ENCODE measurements at regions not wholly inside any gene's neighbourhood (a gene's known extent, or its start where the extent isn't known, plus 50 kb on each side); places are given as distances from the start of the nearest gene placed in this dataset.

DNA sequence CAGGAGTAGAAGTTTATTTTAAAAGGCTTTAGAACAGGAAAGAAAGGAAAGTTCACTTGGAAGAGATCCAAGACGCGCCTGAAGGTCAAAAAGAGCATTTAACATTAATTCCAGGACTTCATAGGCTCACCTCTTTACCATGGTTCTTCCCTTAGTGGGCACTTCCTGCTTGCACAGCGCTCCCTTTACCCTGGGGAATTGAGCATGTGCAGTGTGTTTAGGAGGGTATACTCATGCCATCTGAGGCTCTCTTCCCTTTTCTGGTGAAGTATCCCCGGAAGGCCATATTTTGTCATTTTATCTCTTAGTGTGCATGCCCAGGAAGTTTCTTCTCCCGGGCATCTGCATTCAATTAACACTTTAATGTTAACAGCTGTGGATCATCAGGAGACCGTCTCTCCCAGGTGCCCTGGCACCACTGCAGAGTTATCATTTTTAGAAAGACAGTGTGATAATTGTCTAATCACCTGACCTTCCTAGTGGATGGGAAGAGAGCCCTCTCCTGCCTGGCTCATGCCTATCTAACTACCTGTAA is 66.1 kb upstream of the ABCC4 start:
- Histone ChIP-seq H3K4me3 (ENCODE audit: low read length in 2 of 2) (no peak overlapping the region), H3K27ac (ENCODE audit: low read depth in 2 of 2, low read length in 2 of 2) (no peak overlapping the region), H3K4me1 (ENCODE audit: control insufficient read depth in 2 of 2, insufficient read depth in 2 of 2, low read length in 2 of 2) (no peaks in the 10 kb centered on the region), H3K36me3 (ENCODE audit: control insufficient read depth in 2 of 2, insufficient read depth in 2 of 2, low read length in 2 of 2) (no peaks in the 10 kb centered on the region), H3K27me3 (ENCODE audit: control insufficient read depth in 2 of 2, insufficient read depth in 2 of 2, low read length in 2 of 2) (no peaks in the 10 kb centered on the region), H3K9me3 (ENCODE audit: control insufficient read depth in 2 of 2, low read length in 2 of 2) (no peaks in the 10 kb centered on the region), H3K9ac (ENCODE audit: low read depth in 1 of 2, low read length in 2 of 2) (no peak overlapping the region)

DNA sequence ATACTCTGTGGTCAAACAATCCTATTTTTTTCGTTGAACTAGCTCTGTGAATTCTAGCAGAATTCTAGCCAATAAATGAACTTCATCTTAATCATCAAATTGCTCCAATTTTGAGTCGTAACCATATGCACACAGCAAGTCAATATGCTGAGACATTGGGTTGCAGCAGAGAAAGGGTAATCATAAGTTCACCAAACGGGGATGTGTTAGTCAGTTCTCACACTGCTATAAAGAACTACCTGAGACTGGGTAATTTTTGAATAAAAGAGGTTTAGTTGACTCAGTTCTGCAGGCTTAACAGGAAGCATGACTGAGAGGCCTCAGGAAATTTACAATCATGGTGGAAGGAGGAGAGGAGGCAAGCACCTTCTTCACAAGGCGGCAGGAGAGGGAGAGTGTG is 67.7 kb upstream of the ABCC4 start:
- Histone ChIP-seq H3K27ac (ENCODE audit: low read depth in 2 of 2, low read length in 2 of 2) (no peak overlapping the region), H3K36me3 (ENCODE audit: control insufficient read depth in 2 of 2, insufficient read depth in 2 of 2, low read length in 2 of 2) (no peaks in the 10 kb centered on the region), H3K9ac (ENCODE audit: low read depth in 1 of 2, low read length in 2 of 2) (no peak overlapping the region), H3K4me3 (ENCODE audit: low read length in 2 of 2) (no peak overlapping the region), H3K4me1 (ENCODE audit: control insufficient read depth in 2 of 2, insufficient read depth in 2 of 2, low read length in 2 of 2) (no peaks in the 10 kb centered on the region), H3K9me3 (ENCODE audit: control insufficient read depth in 2 of 2, low read length in 2 of 2) (no peaks in the 10 kb centered on the region), H3K27me3 (ENCODE audit: control insufficient read depth in 2 of 2, insufficient read depth in 2 of 2, low read length in 2 of 2) (no peaks in the 10 kb centered on the region)

DNA sequence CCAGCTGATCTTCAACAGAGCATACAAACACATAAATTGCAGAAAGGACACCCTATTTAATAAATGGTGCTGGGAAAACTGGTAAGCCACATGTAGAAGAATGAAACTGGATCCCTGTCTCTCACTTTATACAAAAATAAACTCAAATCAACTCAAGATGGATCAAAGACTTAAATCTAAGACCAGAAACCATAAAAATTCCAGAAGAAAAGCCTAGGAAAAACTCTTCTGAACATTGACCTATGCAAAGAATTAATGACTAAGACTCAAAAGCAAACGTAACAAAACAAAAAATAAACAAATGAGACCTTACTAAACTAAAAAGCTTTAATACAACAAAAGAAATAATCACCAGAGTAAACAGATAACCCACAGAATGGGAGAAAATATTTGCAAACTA is 74.5 kb upstream of the ABCC4 start:
- Histone ChIP-seq H3K36me3 (ENCODE audit: control insufficient read depth in 2 of 2, insufficient read depth in 2 of 2, low read length in 2 of 2) (no peaks in the 10 kb centered on the region), H3K27me3 (ENCODE audit: control insufficient read depth in 2 of 2, insufficient read depth in 2 of 2, low read length in 2 of 2) (no peaks in the 10 kb centered on the region), H3K9me3 (ENCODE audit: control insufficient read depth in 2 of 2, low read length in 2 of 2) (no peaks in the 10 kb centered on the region), H3K4me1 (ENCODE audit: control insufficient read depth in 2 of 2, insufficient read depth in 2 of 2, low read length in 2 of 2) (peaks cover 4 to 5% of the 10 kb centered on the region in 2 donors), H3K4me3 (ENCODE audit: low read length in 2 of 2) (no peak overlapping the region), H3K9ac (ENCODE audit: low read depth in 1 of 2, low read length in 2 of 2) (no peak overlapping the region), H3K27ac (ENCODE audit: low read depth in 2 of 2, low read length in 2 of 2) (no peak overlapping the region)

DNA sequence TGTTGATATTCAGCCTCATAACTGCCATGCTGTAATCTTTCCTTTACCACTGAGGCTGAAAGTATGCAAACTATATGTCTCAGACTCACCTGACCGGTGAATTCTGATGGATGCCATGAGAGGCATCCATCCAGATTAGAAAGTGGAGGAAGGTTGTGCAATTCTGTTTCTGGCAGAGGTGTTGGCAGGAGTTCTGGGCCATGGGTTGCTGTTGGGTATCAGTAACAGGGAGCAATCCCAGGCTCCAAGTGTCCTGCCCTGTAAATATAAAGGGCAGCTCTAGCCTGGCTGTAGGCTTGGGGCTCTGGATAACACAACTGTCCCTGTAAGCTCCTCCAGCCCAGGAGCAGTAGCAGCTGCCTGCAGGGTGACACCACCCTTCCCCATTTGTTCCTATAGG is 77.4 kb upstream of the ABCC4 start:
- H3K4me1 ChIP-seq (ENCODE audit: control insufficient read depth in 2 of 2, insufficient read depth in 2 of 2, low read length in 2 of 2), result peaks cover 5 to 6% of the 10 kb centered on the region in 2 donors
- no peak overlapping the region for H3K4me3 ChIP-seq (ENCODE audit: low read length in 2 of 2)
- no peaks in the 10 kb centered on the region for H3K9me3 ChIP-seq (ENCODE audit: control insufficient read depth in 2 of 2, low read length in 2 of 2)
- H3K9ac ChIP-seq (ENCODE audit: low read depth in 1 of 2, low read length in 2 of 2), result no peak overlapping the region
- H3K27ac ChIP-seq (ENCODE audit: low read depth in 2 of 2, low read length in 2 of 2), result no peak overlapping the region
- H3K27me3 ChIP-seq (ENCODE audit: control insufficient read depth in 2 of 2, insufficient read depth in 2 of 2, low read length in 2 of 2), result no peaks in the 10 kb centered on the region
- no peaks in the 10 kb centered on the region for H3K36me3 ChIP-seq (ENCODE audit: control insufficient read depth in 2 of 2, insufficient read depth in 2 of 2, low read length in 2 of 2)

DNA sequence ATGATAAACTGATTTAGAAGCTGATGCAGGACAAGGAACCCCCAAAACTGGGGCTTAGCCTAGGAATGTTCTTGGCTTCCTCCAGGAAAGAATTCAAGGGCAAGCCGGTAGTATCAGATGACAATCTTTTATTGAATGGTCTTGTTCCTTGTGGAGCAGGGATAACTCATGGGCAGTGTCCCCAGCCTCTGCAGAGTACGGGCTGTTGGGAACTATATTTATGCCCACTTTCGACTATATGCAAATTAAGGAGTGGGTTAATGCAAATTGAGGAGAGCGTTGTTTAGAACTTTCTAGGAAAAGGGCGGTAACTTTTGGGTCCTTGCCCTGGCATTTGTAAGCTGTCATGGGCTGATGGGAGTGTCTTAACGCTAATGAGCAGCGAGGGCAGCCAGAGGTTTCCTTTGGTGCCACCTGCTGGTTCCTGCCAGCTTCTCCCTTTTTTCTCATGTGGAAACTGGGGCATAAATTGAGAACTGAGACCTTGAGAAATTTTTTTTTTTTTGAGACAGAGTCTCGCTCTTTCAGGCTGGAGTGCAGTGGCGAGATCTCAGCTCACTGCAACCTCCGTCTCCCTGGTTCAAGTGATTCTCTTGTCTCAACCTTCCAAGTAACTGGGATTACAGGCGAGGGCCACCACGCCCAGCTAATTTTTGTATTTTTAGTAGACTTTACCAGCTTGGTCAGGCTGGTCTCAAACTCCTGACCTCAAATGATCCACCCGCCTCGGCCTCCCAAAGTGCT is 79.4 kb upstream of the ABCC4 start:
- Histone ChIP-seq H3K27ac (ENCODE audit: low read depth in 2 of 2, low read length in 2 of 2) (no peak overlapping the region), H3K9ac (ENCODE audit: low read depth in 1 of 2, low read length in 2 of 2) (no peak overlapping the region), H3K27me3 (ENCODE audit: control insufficient read depth in 2 of 2, insufficient read depth in 2 of 2, low read length in 2 of 2) (no peaks in the 10 kb centered on the region), H3K4me3 (ENCODE audit: low read length in 2 of 2) (peak overlapping the region in 1 of 2 donors; percentile 59), H3K4me1 (ENCODE audit: control insufficient read depth in 2 of 2, insufficient read depth in 2 of 2, low read length in 2 of 2) (peaks cover 5 to 6% of the 10 kb centered on the region in 2 donors), H3K36me3 (ENCODE audit: control insufficient read depth in 2 of 2, insufficient read depth in 2 of 2, low read length in 2 of 2) (no peaks in the 10 kb centered on the region), H3K9me3 (ENCODE audit: control insufficient read depth in 2 of 2, low read length in 2 of 2) (no peaks in the 10 kb centered on the region)

DNA sequence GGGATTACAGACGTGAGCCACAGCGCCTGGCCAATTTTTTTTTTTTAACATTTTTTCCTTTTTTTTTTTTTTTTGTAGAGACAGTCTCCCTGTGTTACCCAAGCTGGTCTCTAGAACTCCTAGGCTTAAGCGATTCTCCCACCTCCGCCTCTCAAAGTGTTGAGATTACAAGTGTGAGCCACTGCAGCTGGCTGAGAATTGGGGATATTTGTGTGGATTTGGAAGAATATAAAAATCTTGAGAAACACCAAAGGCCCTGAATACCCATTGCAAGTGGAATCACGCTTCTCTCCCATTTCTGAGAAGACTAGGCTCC is 79.9 kb upstream of the ABCC4 start:
- no peak overlapping the region for H3K27ac ChIP-seq (ENCODE audit: low read depth in 2 of 2, low read length in 2 of 2)
- H3K36me3 ChIP-seq (ENCODE audit: control insufficient read depth in 2 of 2, insufficient read depth in 2 of 2, low read length in 2 of 2), result no peaks in the 10 kb centered on the region
- no peaks in the 10 kb centered on the region for H3K9me3 ChIP-seq (ENCODE audit: control insufficient read depth in 2 of 2, low read length in 2 of 2)
- no peak overlapping the region for H3K4me3 ChIP-seq (ENCODE audit: low read length in 2 of 2)
- peaks cover 5 to 6% of the 10 kb centered on the region in 2 donors for H3K4me1 ChIP-seq (ENCODE audit: control insufficient read depth in 2 of 2, insufficient read depth in 2 of 2, low read length in 2 of 2)
- H3K27me3 ChIP-seq (ENCODE audit: control insufficient read depth in 2 of 2, insufficient read depth in 2 of 2, low read length in 2 of 2), result no peaks in the 10 kb centered on the region
- no peak overlapping the region for H3K9ac ChIP-seq (ENCODE audit: low read depth in 1 of 2, low read length in 2 of 2)

DNA sequence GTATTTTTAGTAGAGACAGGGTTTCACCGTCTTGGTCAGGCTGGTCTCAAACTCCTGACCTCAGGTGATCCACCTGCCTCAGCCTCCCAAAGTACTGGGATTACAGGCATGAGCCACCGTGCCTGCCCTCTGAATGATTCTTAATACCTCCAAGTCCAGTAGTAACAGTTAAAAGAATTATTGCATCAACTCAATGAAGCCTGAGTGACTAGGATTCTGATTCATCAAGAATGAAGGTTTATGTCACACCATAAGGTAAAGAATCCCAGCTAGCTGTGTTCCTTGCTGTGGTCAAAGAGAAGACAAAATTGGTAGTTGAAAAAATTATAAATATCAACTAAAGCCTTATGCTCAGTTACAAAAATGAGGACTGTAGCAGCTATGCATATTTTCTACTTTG is 81.2 kb upstream of the ABCC4 start:
- Histone ChIP-seq H3K36me3 (ENCODE audit: control insufficient read depth in 2 of 2, insufficient read depth in 2 of 2, low read length in 2 of 2) (no peaks in the 10 kb centered on the region), H3K4me3 (ENCODE audit: low read length in 2 of 2) (no peak overlapping the region), H3K27me3 (ENCODE audit: control insufficient read depth in 2 of 2, insufficient read depth in 2 of 2, low read length in 2 of 2) (no peaks in the 10 kb centered on the region), H3K9me3 (ENCODE audit: control insufficient read depth in 2 of 2, low read length in 2 of 2) (no peaks in the 10 kb centered on the region), H3K27ac (ENCODE audit: low read depth in 2 of 2, low read length in 2 of 2) (no peak overlapping the region), H3K4me1 (ENCODE audit: control insufficient read depth in 2 of 2, insufficient read depth in 2 of 2, low read length in 2 of 2) (peaks cover 5 to 6% of the 10 kb centered on the region in 2 donors), H3K9ac (ENCODE audit: low read depth in 1 of 2, low read length in 2 of 2) (no peak overlapping the region)

DNA sequence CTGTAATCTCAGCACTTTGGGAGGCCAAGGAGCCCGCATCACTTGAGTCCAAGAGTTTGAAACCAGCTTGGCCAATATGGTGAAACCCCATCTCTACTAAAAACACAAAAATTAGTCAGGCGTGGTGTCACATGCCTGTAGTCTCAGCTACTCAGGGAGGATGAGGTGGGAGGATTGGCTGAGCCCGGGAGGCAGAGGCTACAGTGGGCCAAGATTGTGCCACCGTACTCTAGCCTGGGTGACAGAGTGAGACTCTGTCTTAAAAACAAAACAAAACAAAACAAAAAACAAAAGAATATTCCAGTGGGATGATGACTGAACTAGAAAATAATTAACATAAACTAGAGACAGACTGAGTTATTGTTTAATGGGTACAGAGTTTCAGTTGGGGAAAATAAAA is 81.7 kb upstream of the ABCC4 start:
- peaks cover 5 to 8% of the 10 kb centered on the region in 2 donors for H3K4me1 ChIP-seq (ENCODE audit: control insufficient read depth in 2 of 2, insufficient read depth in 2 of 2, low read length in 2 of 2)
- H3K36me3 ChIP-seq (ENCODE audit: control insufficient read depth in 2 of 2, insufficient read depth in 2 of 2, low read length in 2 of 2), result no peaks in the 10 kb centered on the region
- no peak overlapping the region for H3K27ac ChIP-seq (ENCODE audit: low read depth in 2 of 2, low read length in 2 of 2)
- no peaks in the 10 kb centered on the region for H3K9me3 ChIP-seq (ENCODE audit: control insufficient read depth in 2 of 2, low read length in 2 of 2)
- H3K4me3 ChIP-seq (ENCODE audit: low read length in 2 of 2), result no peak overlapping the region
- no peaks in the 10 kb centered on the region for H3K27me3 ChIP-seq (ENCODE audit: control insufficient read depth in 2 of 2, insufficient read depth in 2 of 2, low read length in 2 of 2)
- H3K9ac ChIP-seq (ENCODE audit: low read depth in 1 of 2, low read length in 2 of 2), result no peak overlapping the region

DNA sequence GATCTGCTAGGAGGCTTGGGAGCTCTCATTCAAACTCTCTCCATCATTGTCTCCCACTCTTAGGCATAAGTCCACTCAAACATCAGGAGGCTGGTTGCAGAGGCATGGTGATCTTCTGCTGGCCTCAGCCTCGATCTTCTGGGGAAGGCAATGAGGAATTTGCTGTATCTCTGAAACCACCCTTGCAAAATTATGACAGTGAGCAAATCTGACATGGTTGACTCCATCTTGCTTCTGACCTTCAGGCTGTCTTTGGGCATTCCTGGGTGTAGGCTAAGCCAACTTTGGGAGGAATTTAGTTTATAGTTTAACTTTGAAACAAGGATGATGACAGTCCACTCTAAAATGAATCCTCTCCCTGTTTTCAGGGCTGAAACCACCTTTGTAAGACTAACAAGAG is 84.1 kb upstream of the ABCC4 start:
- Histone ChIP-seq H3K9me3 (ENCODE audit: control insufficient read depth in 2 of 2, low read length in 2 of 2) (no peaks in the 10 kb centered on the region), H3K9ac (ENCODE audit: low read depth in 1 of 2, low read length in 2 of 2) (no peak overlapping the region), H3K36me3 (ENCODE audit: control insufficient read depth in 2 of 2, insufficient read depth in 2 of 2, low read length in 2 of 2) (no peaks in the 10 kb centered on the region), H3K27me3 (ENCODE audit: control insufficient read depth in 2 of 2, insufficient read depth in 2 of 2, low read length in 2 of 2) (no peaks in the 10 kb centered on the region), H3K4me1 (ENCODE audit: control insufficient read depth in 2 of 2, insufficient read depth in 2 of 2, low read length in 2 of 2) (peaks cover 3 to 7% of the 10 kb centered on the region in 2 donors), H3K27ac (ENCODE audit: low read depth in 2 of 2, low read length in 2 of 2) (no peak overlapping the region), H3K4me3 (ENCODE audit: low read length in 2 of 2) (no peak overlapping the region)

DNA sequence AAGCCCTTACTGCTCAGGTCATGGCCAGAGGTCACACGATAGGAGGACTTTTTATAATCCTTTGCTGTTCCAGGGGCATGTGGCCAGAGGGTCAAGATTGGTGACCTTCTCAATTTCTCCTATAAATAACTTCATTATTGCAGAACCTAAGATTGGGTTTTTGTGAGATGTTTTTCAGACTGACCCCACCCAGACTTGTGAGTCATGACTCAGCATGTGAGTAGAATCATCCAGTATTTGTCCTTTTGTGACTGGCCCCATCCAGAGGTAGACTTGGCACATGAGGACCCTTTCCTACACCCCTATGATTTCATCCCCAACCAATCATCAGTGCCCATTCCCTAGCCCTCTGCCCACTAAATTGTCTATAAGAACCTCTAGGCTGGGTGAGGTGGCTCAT is 84.5 kb upstream of the ABCC4 start:
- no peak overlapping the region for H3K27ac ChIP-seq (ENCODE audit: low read depth in 2 of 2, low read length in 2 of 2)
- H3K27me3 ChIP-seq (ENCODE audit: control insufficient read depth in 2 of 2, insufficient read depth in 2 of 2, low read length in 2 of 2), result peaks cover 0 to 3% of the 10 kb centered on the region in 2 donors
- H3K36me3 ChIP-seq (ENCODE audit: control insufficient read depth in 2 of 2, insufficient read depth in 2 of 2, low read length in 2 of 2), result no peaks in the 10 kb centered on the region
- peaks cover 0 to 4% of the 10 kb centered on the region in 2 donors for H3K4me1 ChIP-seq (ENCODE audit: control insufficient read depth in 2 of 2, insufficient read depth in 2 of 2, low read length in 2 of 2)
- H3K4me3 ChIP-seq (ENCODE audit: low read length in 2 of 2), result no peak overlapping the region
- H3K9me3 ChIP-seq (ENCODE audit: control insufficient read depth in 2 of 2, low read length in 2 of 2), result no peaks in the 10 kb centered on the region
- no peak overlapping the region for H3K9ac ChIP-seq (ENCODE audit: low read depth in 1 of 2, low read length in 2 of 2)

Data from mucosa of rectum (tissue), 2 donors.